ENCODE measurements at regions not wholly inside any gene's neighbourhood (a gene's known extent, or its start where the extent isn't known, plus 50 kb on each side); places are given as distances from the start of the nearest gene placed in this dataset.

GRCh38 chr10:109534193-109534592 lies 389.1 kb downstream of the XPNPEP1 start:
- Histone ChIP-seq H3K4me3 (no peak overlapping the region), H3K27me3 (no peaks in the 10 kb centered on the region), H3K27ac (no peak overlapping the region), H3K9me3 (peaks cover 0 to 9% of the 10 kb centered on the region in 2 donors), H3K36me3 (no peaks in the 10 kb centered on the region), H3K4me1 (no peaks in the 10 kb centered on the region)
- intact Hi-C loops (cut with DNase I; ENCODE audit: low total_unique reads) = no loop called here
- DNase-seq = no peak
- TF ChIP-seq POLR2A (IDR thresholded peaks at IDR 0.05) = no peak

GRCh38 chr10:109529258-109529657 lies 394.1 kb downstream of the XPNPEP1 start:
- Histone ChIP-seq H3K27me3 (no peaks in the 10 kb centered on the region), H3K9me3 (peaks cover 0 to 9% of the 10 kb centered on the region in 2 donors), H3K36me3 (no peaks in the 10 kb centered on the region), H3K27ac (no peak overlapping the region), H3K4me1 (no peaks in the 10 kb centered on the region), H3K4me3 (no peak overlapping the region)
- intact Hi-C loops (cut with DNase I; ENCODE audit: low total_unique reads) = no loop called here
- no peak for DNase-seq
- TF ChIP-seq POLR2A (IDR thresholded peaks at IDR 0.05) = no peak

GRCh38 chr10:109517748-109518147 lies 405.6 kb downstream of the XPNPEP1 start:
- no peaks in the 10 kb centered on the region for H3K27me3 ChIP-seq
- no peak for DNase-seq
- no peaks in the 10 kb centered on the region for H3K9me3 ChIP-seq
- no peaks in the 10 kb centered on the region for H3K4me1 ChIP-seq
- H3K27ac ChIP-seq = no peak overlapping the region
- TF ChIP-seq POLR2A (IDR thresholded peaks at IDR 0.05) (no peak), CTCF (IDR thresholded peaks at IDR 0.05) (no peak)
- no peak overlapping the region for H3K4me3 ChIP-seq
- intact Hi-C loops (cut with DNase I; ENCODE audit: low total_unique reads) = no loop called here
- no peaks in the 10 kb centered on the region for H3K36me3 ChIP-seq

GRCh38 chr10:109504401-109504800 lies 418.9 kb downstream of the XPNPEP1 start:
- Histone ChIP-seq H3K27me3 (no peaks in the 10 kb centered on the region), H3K4me3 (no peak overlapping the region), H3K27ac (no peak overlapping the region), H3K9me3 (no peaks in the 10 kb centered on the region), H3K36me3 (no peaks in the 10 kb centered on the region), H3K4me1 (no peaks in the 10 kb centered on the region)
- no peak for TF ChIP-seq POLR2A (IDR thresholded peaks at IDR 0.05)
- no peak for TF ChIP-seq CTCF (IDR thresholded peaks at IDR 0.05)
- intact Hi-C loops (cut with DNase I; ENCODE audit: low total_unique reads) = no loop called here
- DNase-seq = peak in 1 of 2 donors; percentile 15

- Histone ChIP-seq H3K27me3 (no peaks in the 10 kb centered on the region), H3K4me3 (no peak overlapping the region), H3K9me3 (no peaks in the 10 kb centered on the region), H3K4me1 (no peaks in the 10 kb centered on the region), H3K36me3 (no peaks in the 10 kb centered on the region), H3K27ac (no peak overlapping the region)
- intact Hi-C loops (cut with DNase I; ENCODE audit: low total_unique reads) = no loop called here
- no peak for DNase-seq
- TF ChIP-seq POLR2A (IDR thresholded peaks at IDR 0.05) = no peak
- TF ChIP-seq CTCF (IDR thresholded peaks at IDR 0.05) = no peak
Observed at GRCh38 chr10:109487691-109488090, 435.6 kb downstream of the XPNPEP1 start.

GRCh38 chr10:109480836-109481235 lies 442.5 kb downstream of the XPNPEP1 start:
- H3K4me3 ChIP-seq = no peak overlapping the region
- H3K36me3 ChIP-seq = no peaks in the 10 kb centered on the region
- H3K4me1 ChIP-seq = no peaks in the 10 kb centered on the region
- H3K9me3 ChIP-seq = no peaks in the 10 kb centered on the region
- H3K27ac ChIP-seq = no peak overlapping the region
- no peak for DNase-seq
- H3K27me3 ChIP-seq = no peaks in the 10 kb centered on the region
- intact Hi-C loops (cut with DNase I; ENCODE audit: low total_unique reads) = no loop called here
- no peak for TF ChIP-seq POLR2A (IDR thresholded peaks at IDR 0.05)
- TF ChIP-seq CTCF (IDR thresholded peaks at IDR 0.05) = no peak

Measured in uterus (tissue), 3 donors.